ENCODE measurements at regions not wholly inside any gene's neighbourhood (a gene's known extent, or its start where the extent isn't known, plus 50 kb on each side); places are given as distances from the start of the nearest gene placed in this dataset.

GRCh38 chr15:47157827-47158226 is 559.5 kb upstream of the SEMA6D start:
- intact Hi-C loops (cut with micrococcal nuclease; ENCODE audit: unreplicated experiment): no loop called here
- H3K27me3 ChIP-seq (replicated peaks; ENCODE audit: insufficient read depth, low read depth, low read length, poor library complexity): no peaks in the 10 kb centered on the region
- H3K4me1 ChIP-seq (ENCODE audit: insufficient read depth, low read length, poor library complexity, severe bottlenecking): peaks cover 7% of the 10 kb centered on the region
- H3K27ac ChIP-seq (ENCODE audit: low read depth, low read length, poor library complexity, severe bottlenecking): no peak overlapping the region
- no peak for DNase-seq (ENCODE audit: low spot score)
- H3K36me3 ChIP-seq (ENCODE audit: insufficient read depth, low read length, poor library complexity, severe bottlenecking): no peaks in the 10 kb centered on the region
- H3K9me3 ChIP-seq (ENCODE audit: low read depth, low read length, poor library complexity, severe bottlenecking): no peaks in the 10 kb centered on the region
- ChIA-PET POLR2A (ENCODE audit: low non-redundant PET) (no interaction called here), CTCF (no interaction called here)
- BruUV-seq (replicated peaks): no TSS peak
- TF ChIP-seq, protein P1, sequence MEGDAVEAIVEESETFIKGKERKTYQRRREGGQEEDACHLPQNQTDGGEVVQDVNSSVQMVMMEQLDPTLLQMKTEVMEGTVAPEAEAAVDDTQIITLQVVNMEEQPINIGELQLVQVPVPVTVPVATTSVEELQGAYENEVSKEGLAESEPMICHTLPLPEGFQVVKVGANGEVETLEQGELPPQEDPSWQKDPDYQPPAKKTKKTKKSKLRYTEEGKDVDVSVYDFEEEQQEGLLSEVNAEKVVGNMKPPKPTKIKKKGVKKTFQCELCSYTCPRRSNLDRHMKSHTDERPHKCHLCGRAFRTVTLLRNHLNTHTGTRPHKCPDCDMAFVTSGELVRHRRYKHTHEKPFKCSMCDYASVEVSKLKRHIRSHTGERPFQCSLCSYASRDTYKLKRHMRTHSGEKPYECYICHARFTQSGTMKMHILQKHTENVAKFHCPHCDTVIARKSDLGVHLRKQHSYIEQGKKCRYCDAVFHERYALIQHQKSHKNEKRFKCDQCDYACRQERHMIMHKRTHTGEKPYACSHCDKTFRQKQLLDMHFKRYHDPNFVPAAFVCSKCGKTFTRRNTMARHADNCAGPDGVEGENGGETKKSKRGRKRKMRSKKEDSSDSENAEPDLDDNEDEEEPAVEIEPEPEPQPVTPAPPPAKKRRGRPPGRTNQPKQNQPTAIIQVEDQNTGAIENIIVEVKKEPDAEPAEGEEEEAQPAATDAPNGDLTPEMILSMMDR (conservative IDR thresholded peaks at IDR 0.05; ENCODE audit: low read depth, low read length): no peak
- no peak overlapping the region for H3K4me3 ChIP-seq (ENCODE audit: low read depth, low read length, poor library complexity, severe bottlenecking)

GRCh38 chr15:47158573-47158972 is 558.7 kb upstream of the SEMA6D start:
- Histone ChIP-seq H3K36me3 (ENCODE audit: insufficient read depth, low read length, poor library complexity, severe bottlenecking) (no peaks in the 10 kb centered on the region), H3K27ac (ENCODE audit: low read depth, low read length, poor library complexity, severe bottlenecking) (no peak overlapping the region), H3K9me3 (ENCODE audit: low read depth, low read length, poor library complexity, severe bottlenecking) (no peaks in the 10 kb centered on the region), H3K27me3 (replicated peaks; ENCODE audit: insufficient read depth, low read depth, low read length, poor library complexity) (no peaks in the 10 kb centered on the region), H3K4me1 (ENCODE audit: insufficient read depth, low read length, poor library complexity, severe bottlenecking) (peaks cover 7% of the 10 kb centered on the region), H3K4me3 (ENCODE audit: low read depth, low read length, poor library complexity, severe bottlenecking) (no peak overlapping the region)
- DNase-seq (ENCODE audit: low spot score): no peak
- CTCF ChIA-PET: no interaction called here
- intact Hi-C loops (cut with micrococcal nuclease; ENCODE audit: unreplicated experiment): no loop called here
- TF ChIP-seq, protein P1 (conservative IDR thresholded peaks at IDR 0.05; ENCODE audit: low read depth, low read length): no peak
- no peak for TF ChIP-seq EZH2 (IDR thresholded peaks at IDR 0.05; ENCODE audit: borderline replicate concordance, low read depth, low read length, poor library complexity, severe bottlenecking)
- POLR2A ChIA-PET (ENCODE audit: low non-redundant PET): no interaction called here
- no TSS peak for BruUV-seq (replicated peaks)

DNA sequence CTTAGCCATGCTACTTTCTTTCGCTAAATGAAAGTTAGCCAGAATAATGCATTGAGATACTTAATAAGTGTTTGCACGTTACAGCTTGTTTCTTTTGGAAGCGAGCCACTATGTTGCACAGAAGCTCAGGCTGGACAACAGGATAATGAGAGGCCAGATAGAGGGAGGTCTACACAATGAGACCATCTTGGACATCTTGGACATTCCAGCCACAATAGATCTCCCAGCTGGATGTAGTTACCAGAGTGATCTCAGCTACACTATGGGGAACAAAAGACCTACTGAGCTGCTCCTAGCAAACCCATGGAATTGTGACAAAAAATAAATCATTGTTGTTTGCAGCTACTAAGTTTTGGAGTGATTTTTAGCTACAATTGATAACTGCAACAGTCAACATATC is 540.1 kb upstream of the SEMA6D start:
- CTCF ChIA-PET: no interaction called here
- Histone ChIP-seq H3K4me3 (ENCODE audit: low read depth, low read length, poor library complexity, severe bottlenecking) (no peak overlapping the region), H3K27ac (ENCODE audit: low read depth, low read length, poor library complexity, severe bottlenecking) (no peak overlapping the region), H3K36me3 (ENCODE audit: insufficient read depth, low read length, poor library complexity, severe bottlenecking) (no peaks in the 10 kb centered on the region), H3K27me3 (replicated peaks; ENCODE audit: insufficient read depth, low read depth, low read length, poor library complexity) (no peaks in the 10 kb centered on the region), H3K9me3 (ENCODE audit: low read depth, low read length, poor library complexity, severe bottlenecking) (no peaks in the 10 kb centered on the region), H3K4me1 (ENCODE audit: insufficient read depth, low read length, poor library complexity, severe bottlenecking) (no peaks in the 10 kb centered on the region)
- no peak for DNase-seq (ENCODE audit: low spot score)
- POLR2A ChIA-PET (ENCODE audit: low non-redundant PET): no interaction called here
- no TSS peak for BruUV-seq (replicated peaks)
- TF ChIP-seq, protein P1 (conservative IDR thresholded peaks at IDR 0.05; ENCODE audit: low read depth, low read length): no peak
- no peak for TF ChIP-seq EZH2 (IDR thresholded peaks at IDR 0.05; ENCODE audit: borderline replicate concordance, low read depth, low read length, poor library complexity, severe bottlenecking)
- intact Hi-C loops (cut with micrococcal nuclease; ENCODE audit: unreplicated experiment): no loop called here
